Cardiac fibroblast (primary cell): ENCODE measurements at regions not wholly inside any gene's neighbourhood (a gene's known extent, or its start where the extent isn't known, plus 50 kb on each side); places are given as distances from the start of the nearest gene placed in this dataset.

ENCODE experiments used
- DNase-seq, 2 donors: peaks; one replicate each; pipeline versions ENCODE4 v3.0.0 to v3.0.0-alpha.2; 2010; ENCODE audit warnings: low read depth in 2 of 2
- H3K4me3 ChIP-seq, 2 donors: replicated peaks in 1 of 2; 1 replicate in 1 of 2; 2 replicates in 1 of 2; pipeline ENCODE4 v1.5.1; 2011; ENCODE audit warnings: low read depth in 2 of 2, low read length in 2 of 2, mild to moderate bottlenecking in 2 of 2, moderate library complexity in 1 of 2
- CTCF ChIP-seq: IDR thresholded peaks from one replicate; pipeline ENCODE4 v1.5.1; 2011; ENCODE audit warnings: low read depth, mild to moderate bottlenecking, low read length, inconsistent platforms

- no peak for TF ChIP-seq CTCF
- H3K4me3 ChIP-seq = no peak overlapping the region
- no peak for DNase-seq
These were observed 62.4 kb upstream of the CCDC71L start for GRCh38 chr7:106723398-106723797.

- DNase-seq = no peak
- no peak for TF ChIP-seq CTCF
- H3K4me3 ChIP-seq = no peak overlapping the region
These were observed 68.9 kb upstream of the CCDC71L start for GRCh38 chr7:106729720-106730385.

- peak; percentile 27 to 55 for DNase-seq
- no peak for TF ChIP-seq CTCF
- H3K4me3 ChIP-seq = no peak overlapping the region
These were observed 70.2 kb upstream of the CCDC71L start for GRCh38 chr7:106731187-106731586.

GRCh38 chr7:106731646-106732444, 70.9 kb upstream of the CCDC71L start:
- no peak for TF ChIP-seq CTCF
- DNase-seq = peak; percentile 5 to 79
- no peak overlapping the region for H3K4me3 ChIP-seq

GRCh38 chr7:106735637-106736036, 74.7 kb upstream of the CCDC71L start:
- no peak overlapping the region for H3K4me3 ChIP-seq
- DNase-seq = no peak
- TF ChIP-seq CTCF = no peak

- DNase-seq = no peak
- no peak for TF ChIP-seq CTCF
- H3K4me3 ChIP-seq = no peak overlapping the region
These were observed 75.2 kb upstream of the CCDC71L start for GRCh38 chr7:106736123-106736507.
